Activated T-cell treated with anti-CD3 and anti-CD28 coated beads, Interleukin-2, amount 50 U/mL, for 24 hours (primary cell): ENCODE measurements at regions not wholly inside any gene's neighbourhood (a gene's known extent, or its start where the extent isn't known, plus 50 kb on each side); places are given as distances from the start of the nearest gene placed in this dataset.

Experiments used
- DNase-seq: peaks from one replicate; pipeline ENCODE4 v3.0.0-alpha.2; 2020
- H3K27ac Mint-ChIP-seq: 2 replicates; pipeline ENCODE4 v1.8.0; 2020; ENCODE audit warnings: mild to moderate bottlenecking, mixed read lengths
- H3K27me3 Mint-ChIP-seq: 2 replicates; pipeline ENCODE4 v1.8.0; 2020; ENCODE audit warnings: mixed read lengths
- H3K36me3 Mint-ChIP-seq: 2 replicates; pipeline ENCODE4 v1.8.0; 2020; ENCODE audit warnings: low read depth, mixed read lengths
- H3K4me1 Mint-ChIP-seq: 2 replicates; pipeline ENCODE4 v1.8.0; 2020; ENCODE audit warnings: low read depth, mixed read lengths
- H3K4me3 Mint-ChIP-seq: 2 replicates; pipeline ENCODE4 v1.8.0; 2020; ENCODE audit warnings: mild to moderate bottlenecking, moderate library complexity, mixed read lengths
- H3K9me3 Mint-ChIP-seq: 2 replicates; pipeline ENCODE4 v1.8.0; 2020; ENCODE audit warnings: mixed read lengths

GRCh38 chr9:536597-537511 lies 304.6 kb upstream of the DMRT1 start:
- H3K4me1 Mint-ChIP-seq, result peaks cover 5% of the 10 kb centered on the region
- H3K9me3 Mint-ChIP-seq, result peaks cover 2% of the 10 kb centered on the region
- DNase-seq, result no peak
- H3K27ac Mint-ChIP-seq, result no peak overlapping the region
- no peak overlapping the region for H3K4me3 Mint-ChIP-seq
- peaks cover 15% of the 10 kb centered on the region for H3K27me3 Mint-ChIP-seq
- no peaks in the 10 kb centered on the region for H3K36me3 Mint-ChIP-seq

- H3K36me3 Mint-ChIP-seq, result no peaks in the 10 kb centered on the region
- no peaks in the 10 kb centered on the region for H3K4me1 Mint-ChIP-seq
- no peak for DNase-seq
- no peak overlapping the region for H3K27ac Mint-ChIP-seq
- no peak overlapping the region for H3K4me3 Mint-ChIP-seq
- H3K9me3 Mint-ChIP-seq, result peaks cover 2% of the 10 kb centered on the region
- peaks cover 10% of the 10 kb centered on the region for H3K27me3 Mint-ChIP-seq
Observed at GRCh38 chr9:543478-543877, 298.0 kb upstream of the DMRT1 start.

DNA sequence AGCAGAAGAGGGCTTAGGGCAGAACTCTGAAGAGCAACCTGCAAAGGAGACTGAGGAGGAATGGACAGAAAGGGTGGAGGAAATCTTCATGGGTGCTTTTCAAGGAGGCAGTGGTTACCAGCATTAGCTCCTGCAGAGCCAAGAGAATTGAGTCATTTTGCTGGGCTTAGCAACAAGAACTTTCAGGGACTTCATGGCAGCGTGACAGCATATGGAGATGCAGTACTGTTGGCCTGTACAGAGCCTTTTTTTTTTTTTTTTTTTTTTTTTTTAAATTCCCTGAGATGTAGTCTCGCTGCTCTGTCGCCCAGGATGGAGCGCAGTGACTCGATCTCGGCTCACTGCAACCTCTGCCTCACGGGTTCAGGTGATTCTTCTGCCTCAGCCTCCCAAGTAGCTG lies 296.0 kb upstream of the DMRT1 start:
- Mint-ChIP-seq H3K36me3 (no peaks in the 10 kb centered on the region), H3K27ac (no peak overlapping the region), H3K4me1 (no peaks in the 10 kb centered on the region), H3K27me3 (peaks cover 10% of the 10 kb centered on the region), H3K4me3 (no peak overlapping the region), H3K9me3 (no peaks in the 10 kb centered on the region)
- DNase-seq, result no peak

GRCh38 chr9:546235-546634 lies 295.3 kb upstream of the DMRT1 start:
- no peaks in the 10 kb centered on the region for H3K36me3 Mint-ChIP-seq
- peaks cover 8% of the 10 kb centered on the region for H3K27me3 Mint-ChIP-seq
- no peaks in the 10 kb centered on the region for H3K4me1 Mint-ChIP-seq
- no peaks in the 10 kb centered on the region for H3K9me3 Mint-ChIP-seq
- no peak overlapping the region for H3K27ac Mint-ChIP-seq
- no peak for DNase-seq
- no peak overlapping the region for H3K4me3 Mint-ChIP-seq

- peaks cover 6% of the 10 kb centered on the region for H3K27me3 Mint-ChIP-seq
- no peak for DNase-seq
- H3K4me1 Mint-ChIP-seq, result no peaks in the 10 kb centered on the region
- H3K9me3 Mint-ChIP-seq, result no peaks in the 10 kb centered on the region
- H3K4me3 Mint-ChIP-seq, result no peak overlapping the region
- no peaks in the 10 kb centered on the region for H3K36me3 Mint-ChIP-seq
- no peak overlapping the region for H3K27ac Mint-ChIP-seq
Observed at GRCh38 chr9:546797-547223, 294.7 kb upstream of the DMRT1 start.

GRCh38 chr9:547314-547713 lies 294.2 kb upstream of the DMRT1 start:
- H3K4me1 Mint-ChIP-seq, result no peaks in the 10 kb centered on the region
- no peaks in the 10 kb centered on the region for H3K36me3 Mint-ChIP-seq
- H3K27ac Mint-ChIP-seq, result no peak overlapping the region
- H3K4me3 Mint-ChIP-seq, result no peak overlapping the region
- H3K27me3 Mint-ChIP-seq, result peaks cover 10% of the 10 kb centered on the region
- no peaks in the 10 kb centered on the region for H3K9me3 Mint-ChIP-seq
- DNase-seq, result no peak

DNA sequence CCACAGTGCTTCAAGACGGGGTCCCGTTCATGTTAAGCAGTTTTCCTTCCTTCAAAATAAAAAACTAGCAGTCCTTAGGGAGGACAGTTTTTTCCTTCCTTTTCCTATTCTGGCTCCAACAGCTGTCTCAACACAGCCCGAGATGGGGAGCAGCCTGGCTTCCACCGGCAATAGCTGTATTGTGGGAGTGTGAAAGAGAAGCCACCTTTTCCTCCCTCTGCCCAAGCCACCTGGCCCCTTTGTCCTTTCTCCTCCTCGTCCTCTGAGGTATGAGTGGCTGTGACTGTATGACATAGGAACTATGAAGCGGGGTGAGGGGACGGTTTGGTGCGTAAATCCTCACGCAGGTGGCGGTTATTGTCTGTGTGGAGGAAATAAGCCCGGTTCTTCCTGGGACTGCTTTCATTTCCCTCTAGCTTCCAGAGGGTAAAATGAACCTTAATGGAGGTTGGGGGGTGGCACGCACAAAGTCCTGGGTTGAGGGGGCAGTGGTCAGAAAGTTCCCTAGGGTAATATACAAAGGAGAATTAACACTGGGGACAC lies 292.0 kb upstream of the DMRT1 start:
- no peak for DNase-seq
- Mint-ChIP-seq H3K27ac (no peak overlapping the region), H3K4me1 (no peaks in the 10 kb centered on the region), H3K4me3 (no peak overlapping the region), H3K36me3 (no peaks in the 10 kb centered on the region), H3K9me3 (no peaks in the 10 kb centered on the region), H3K27me3 (peaks cover 6% of the 10 kb centered on the region)

DNA sequence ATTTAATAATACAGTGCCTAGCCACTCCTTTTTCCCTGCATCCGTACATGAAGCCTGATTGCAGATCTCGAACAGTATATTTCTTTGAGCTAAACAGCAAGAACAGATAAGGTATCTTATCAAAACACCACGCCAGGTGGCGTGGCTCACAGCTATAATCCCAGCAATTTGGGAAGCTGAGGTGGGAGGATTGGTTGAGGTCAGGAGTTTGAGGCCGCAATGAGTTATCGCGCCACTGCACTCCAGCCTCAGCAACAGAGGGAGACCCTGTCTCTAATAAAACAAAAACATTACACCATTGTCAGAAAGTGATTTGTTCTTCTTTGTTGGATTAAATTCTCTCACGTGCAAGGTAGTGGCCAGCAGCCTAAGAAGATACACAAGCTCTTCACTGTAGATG lies 291.2 kb upstream of the DMRT1 start:
- Mint-ChIP-seq H3K36me3 (no peaks in the 10 kb centered on the region), H3K4me3 (no peak overlapping the region), H3K27ac (no peak overlapping the region), H3K27me3 (peaks cover 10% of the 10 kb centered on the region), H3K4me1 (no peaks in the 10 kb centered on the region), H3K9me3 (no peaks in the 10 kb centered on the region)
- DNase-seq, result no peak

GRCh38 chr9:551986-552929 lies 289.2 kb upstream of the DMRT1 start:
- no peak for DNase-seq
- Mint-ChIP-seq H3K36me3 (no peaks in the 10 kb centered on the region), H3K27me3 (peaks cover 10% of the 10 kb centered on the region), H3K4me1 (no peaks in the 10 kb centered on the region), H3K9me3 (no peaks in the 10 kb centered on the region), H3K27ac (no peak overlapping the region), H3K4me3 (no peak overlapping the region)

GRCh38 chr9:555493-555892 lies 286.0 kb upstream of the DMRT1 start:
- Mint-ChIP-seq H3K36me3 (no peaks in the 10 kb centered on the region), H3K27me3 (peaks cover 10% of the 10 kb centered on the region), H3K4me1 (peaks cover 5% of the 10 kb centered on the region), H3K27ac (no peak overlapping the region), H3K4me3 (no peak overlapping the region), H3K9me3 (no peaks in the 10 kb centered on the region)
- no peak for DNase-seq

DNA sequence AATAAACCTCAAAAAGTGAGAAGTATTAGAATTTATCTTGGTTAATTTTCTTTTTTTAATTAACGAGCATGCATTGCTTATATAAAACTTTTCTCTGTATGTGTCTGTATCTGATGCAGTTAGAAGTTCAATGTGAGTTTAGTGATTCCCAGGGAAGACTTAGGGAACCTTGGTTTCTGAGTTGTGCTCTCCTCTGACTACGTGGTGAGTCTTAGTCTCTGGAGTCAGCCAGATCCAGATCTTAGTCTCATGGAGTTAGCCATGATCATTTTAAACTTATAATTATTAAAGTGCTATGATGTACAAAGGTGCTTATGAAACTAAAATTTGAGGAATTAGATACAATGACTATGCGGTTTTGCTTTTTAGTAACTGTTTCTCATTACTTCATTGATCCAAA lies 285.3 kb upstream of the DMRT1 start:
- peaks cover 8% of the 10 kb centered on the region for H3K27me3 Mint-ChIP-seq
- peaks cover 5% of the 10 kb centered on the region for H3K4me1 Mint-ChIP-seq
- no peak for DNase-seq
- H3K36me3 Mint-ChIP-seq, result no peaks in the 10 kb centered on the region
- H3K9me3 Mint-ChIP-seq, result no peaks in the 10 kb centered on the region
- H3K27ac Mint-ChIP-seq, result no peak overlapping the region
- no peak overlapping the region for H3K4me3 Mint-ChIP-seq

- H3K27ac Mint-ChIP-seq, result no peak overlapping the region
- no peak for DNase-seq
- H3K36me3 Mint-ChIP-seq, result no peaks in the 10 kb centered on the region
- no peaks in the 10 kb centered on the region for H3K9me3 Mint-ChIP-seq
- no peak overlapping the region for H3K4me3 Mint-ChIP-seq
- H3K27me3 Mint-ChIP-seq, result peaks cover 8% of the 10 kb centered on the region
- peaks cover 5% of the 10 kb centered on the region for H3K4me1 Mint-ChIP-seq
Observed at GRCh38 chr9:556675-557074, 284.8 kb upstream of the DMRT1 start.

GRCh38 chr9:557601-558201 lies 283.8 kb upstream of the DMRT1 start:
- Mint-ChIP-seq H3K4me1 (peaks cover 5% of the 10 kb centered on the region), H3K27ac (no peak overlapping the region), H3K27me3 (peaks cover 4% of the 10 kb centered on the region), H3K36me3 (no peaks in the 10 kb centered on the region), H3K4me3 (no peak overlapping the region), H3K9me3 (no peaks in the 10 kb centered on the region)
- no peak for DNase-seq

GRCh38 chr9:561427-561826 lies 280.1 kb upstream of the DMRT1 start:
- Mint-ChIP-seq H3K36me3 (no peaks in the 10 kb centered on the region), H3K27ac (no peak overlapping the region), H3K27me3 (peaks cover 7% of the 10 kb centered on the region), H3K4me3 (no peak overlapping the region), H3K4me1 (peaks cover 5% of the 10 kb centered on the region), H3K9me3 (peaks cover 2% of the 10 kb centered on the region)
- DNase-seq, result no peak
